Spleen (tissue), 7 donors: ENCODE measurements at regions not wholly inside any gene's neighbourhood (a gene's known extent, or its start where the extent isn't known, plus 50 kb on each side); places are given as distances from the start of the nearest gene placed in this dataset.

Experiments used
- POLR2A ChIP-seq, 3 donors: fragments of 450-650 bp; IDR thresholded peaks; one replicate each; pipeline ENCODE4 v1.5.1; 2017; ENCODE audit warnings: antibody characterized with exemption in 3 of 3, mild to moderate bottlenecking in 1 of 3
- POLR2AphosphoS5 ChIP-seq, 3 donors: sonication (generic); formaldehyde crosslinking; IDR thresholded peaks; one replicate each; pipeline ENCODE4 v1.5.1; 2017; ENCODE audit warnings: antibody characterized with exemption in 3 of 3
- TF ChIP-seq, protein P1 (sequence below), 11 experiments: fragments of 200-600 bp in 7 of 11; fragments of 450-650 bp in 4 of 11; sonication (generic) in 4 of 11; IDR thresholded peaks in 8 of 11; conservative IDR thresholded peaks in 3 of 11; 1 replicate in 7 of 11; 2 replicates in 4 of 11; pipeline versions ENCODE4 v1.4.0 to v1.8.0; 2016 to 2021; ENCODE audit warnings: antibody characterized with exemption in 11 of 11, inconsistent platforms in 4 of 11, mild to moderate bottlenecking in 1 of 11
- donor health status: DM: no; HTN: no; CAD: no; lungs with moderate emphysema.
- donor health status: DM: no; HTN: no; CAD: no.
- donor health status: DM: no; HTN: no; CAD: no.

- TF ChIP-seq, protein P1, sequence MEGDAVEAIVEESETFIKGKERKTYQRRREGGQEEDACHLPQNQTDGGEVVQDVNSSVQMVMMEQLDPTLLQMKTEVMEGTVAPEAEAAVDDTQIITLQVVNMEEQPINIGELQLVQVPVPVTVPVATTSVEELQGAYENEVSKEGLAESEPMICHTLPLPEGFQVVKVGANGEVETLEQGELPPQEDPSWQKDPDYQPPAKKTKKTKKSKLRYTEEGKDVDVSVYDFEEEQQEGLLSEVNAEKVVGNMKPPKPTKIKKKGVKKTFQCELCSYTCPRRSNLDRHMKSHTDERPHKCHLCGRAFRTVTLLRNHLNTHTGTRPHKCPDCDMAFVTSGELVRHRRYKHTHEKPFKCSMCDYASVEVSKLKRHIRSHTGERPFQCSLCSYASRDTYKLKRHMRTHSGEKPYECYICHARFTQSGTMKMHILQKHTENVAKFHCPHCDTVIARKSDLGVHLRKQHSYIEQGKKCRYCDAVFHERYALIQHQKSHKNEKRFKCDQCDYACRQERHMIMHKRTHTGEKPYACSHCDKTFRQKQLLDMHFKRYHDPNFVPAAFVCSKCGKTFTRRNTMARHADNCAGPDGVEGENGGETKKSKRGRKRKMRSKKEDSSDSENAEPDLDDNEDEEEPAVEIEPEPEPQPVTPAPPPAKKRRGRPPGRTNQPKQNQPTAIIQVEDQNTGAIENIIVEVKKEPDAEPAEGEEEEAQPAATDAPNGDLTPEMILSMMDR (IDR thresholded peaks at IDR 0.05 in 8 of 11, conservative IDR thresholded peaks at IDR 0.05 in 3 of 11) = no peak
- no peak for TF ChIP-seq POLR2AphosphoS5 (IDR thresholded peaks at IDR 0.05)
- TF ChIP-seq POLR2A (IDR thresholded peaks at IDR 0.05) = no peak
Measured at GRCh38 chr16:86202760-86203426, 303.9 kb downstream of the IRF8 start.
